GM06990 (cell line): ENCODE measurements at regions not wholly inside any gene's neighbourhood (a gene's known extent, or its start where the extent isn't known, plus 50 kb on each side); places are given as distances from the start of the nearest gene placed in this dataset.

ENCODE experiments used
- DNase-seq: peaks from one replicate; pipeline ENCODE4 v3.0.0-alpha.2; 2011; ENCODE audit not compliant: insufficient read length; ENCODE audit errors: extremely low read depth
- H3K27me3 ChIP-seq: replicated peaks from 2 replicates; pipeline ENCODE4 v1.6.0; 2011; ENCODE audit warnings: low read length; ENCODE audit not compliant: control insufficient read depth, insufficient read depth
- H3K36me3 ChIP-seq: 2 replicates; pipeline ENCODE4 v1.5.1; 2011; ENCODE audit warnings: low read length; ENCODE audit not compliant: control insufficient read depth, insufficient read depth
- H3K4me3 ChIP-seq: replicated peaks from 2 replicates; pipeline ENCODE4 v1.5.1; 2011; ENCODE audit warnings: low read depth, mild to moderate bottlenecking, control low read depth, low read length
- CTCF ChIP-seq: IDR thresholded peaks from 2 replicates; pipeline ENCODE4 v1.5.1; 2011; ENCODE audit warnings: low read length, control low read depth, mild to moderate bottlenecking, inconsistent platforms; ENCODE audit not compliant: insufficient read depth, poor library complexity, severe bottlenecking

DNA sequence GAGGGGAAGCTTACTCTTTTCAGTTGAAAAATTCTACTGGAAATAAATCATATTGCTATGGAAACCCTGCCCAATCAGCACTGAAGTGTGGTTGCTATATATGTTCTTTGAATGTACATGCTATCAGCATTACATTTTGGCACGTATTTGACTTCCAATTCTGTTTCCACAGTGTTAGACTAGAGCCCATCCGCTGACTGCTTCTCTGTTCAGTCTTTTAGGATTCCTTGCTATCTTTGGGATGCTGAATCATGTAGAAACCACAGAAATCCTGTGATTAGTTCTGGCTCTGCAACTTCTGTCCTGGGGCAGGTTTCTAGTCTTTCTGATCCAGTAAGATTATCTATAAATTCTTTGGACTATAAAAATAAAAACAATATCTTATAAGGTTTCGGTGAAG lies 128.2 kb upstream of the SLC7A14 start:
- H3K27me3 ChIP-seq, result no peaks in the 10 kb centered on the region; the same call in 1 of the 2 replicates
- DNase-seq, result no peak
- no peaks in the 10 kb centered on the region for H3K36me3 ChIP-seq
- H3K4me3 ChIP-seq, result no peak overlapping the region
- TF ChIP-seq CTCF, result no peak

- no peak for DNase-seq
- TF ChIP-seq CTCF, result no peak
- Histone ChIP-seq H3K27me3 (no peaks in the 10 kb centered on the region; the same call in 1 of the 2 replicates), H3K36me3 (no peaks in the 10 kb centered on the region), H3K4me3 (no peak overlapping the region)
These were observed 127.8 kb upstream of the SLC7A14 start for GRCh38 chr3:170713653-170714052.

DNA sequence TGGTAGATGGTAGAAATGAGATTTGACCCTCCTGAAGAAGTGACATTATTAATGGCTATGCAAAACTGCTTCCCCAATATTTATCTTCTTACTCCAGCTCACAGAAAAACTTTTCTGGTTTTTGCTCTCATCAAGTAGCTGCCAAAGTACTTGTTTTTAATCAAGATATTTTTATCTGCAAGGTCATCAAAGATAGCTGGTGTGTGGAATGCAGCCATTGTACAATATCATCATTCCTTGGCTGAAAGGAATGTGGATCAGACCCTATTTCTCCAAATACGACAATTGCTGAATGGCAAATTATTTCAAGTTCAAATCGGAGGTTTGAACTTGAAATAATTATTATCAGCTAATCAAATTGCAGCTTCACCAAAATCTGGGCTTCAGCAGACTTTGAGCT lies 126.9 kb upstream of the SLC7A14 start:
- no peaks in the 10 kb centered on the region; the same call in 1 of the 2 replicates for H3K27me3 ChIP-seq
- no peak overlapping the region for H3K4me3 ChIP-seq
- DNase-seq, result no peak
- no peak for TF ChIP-seq CTCF
- no peaks in the 10 kb centered on the region for H3K36me3 ChIP-seq

DNA sequence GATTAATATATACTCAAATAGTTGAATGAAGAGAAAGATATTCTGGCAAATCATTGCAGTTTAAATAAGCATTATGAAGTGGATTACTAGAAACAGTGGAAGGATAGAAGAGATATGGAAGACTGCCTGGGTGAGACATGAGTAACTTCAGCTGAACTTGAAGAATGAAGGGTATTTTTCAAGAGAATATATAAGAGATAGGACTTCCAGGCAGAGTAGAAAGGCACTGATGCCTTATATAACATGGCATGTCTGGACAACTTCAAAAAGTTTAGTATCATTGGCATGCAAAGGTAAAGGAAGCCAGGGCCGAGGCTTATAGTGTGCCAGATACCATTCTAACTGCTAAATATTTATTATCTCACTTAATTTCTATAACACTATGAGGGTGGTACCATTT lies 126.5 kb upstream of the SLC7A14 start:
- Histone ChIP-seq H3K4me3 (no peak overlapping the region), H3K27me3 (no peaks in the 10 kb centered on the region; the same call in 1 of the 2 replicates)
- no peak for DNase-seq

DNA sequence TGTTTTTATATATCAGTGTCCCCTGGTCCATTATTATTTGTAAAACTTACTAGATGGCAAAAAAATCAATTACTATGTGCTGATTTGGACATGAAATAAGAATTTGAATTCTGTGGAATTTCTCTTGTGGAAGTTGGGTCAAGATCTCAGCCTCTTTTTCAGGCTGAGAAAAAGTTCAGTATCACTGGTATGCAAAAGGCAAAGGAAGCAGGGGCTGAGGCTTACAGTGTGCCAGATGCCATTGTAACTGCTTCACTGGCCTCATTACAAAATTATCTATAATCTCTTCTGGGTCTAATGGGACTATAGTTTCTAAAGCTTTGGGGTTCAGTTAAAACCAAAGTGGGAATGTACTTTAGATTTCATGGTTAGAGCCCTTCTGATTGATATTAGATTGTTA lies 125.9 kb upstream of the SLC7A14 start:
- DNase-seq, result no peak
- no peaks in the 10 kb centered on the region for H3K27me3 ChIP-seq
- TF ChIP-seq CTCF, result no peak
- no peaks in the 10 kb centered on the region for H3K36me3 ChIP-seq
- H3K4me3 ChIP-seq, result no peak overlapping the region

More for the DNA sequence above, 126.5 kb upstream of the SLC7A14 start:
- H3K36me3 ChIP-seq, result no peaks in the 10 kb centered on the region
- no peak for TF ChIP-seq CTCF

GRCh38 chr3:170709046-170709445 lies 123.2 kb upstream of the SLC7A14 start:
- Histone ChIP-seq H3K27me3 (no peaks in the 10 kb centered on the region), H3K4me3 (no peak overlapping the region), H3K36me3 (no peaks in the 10 kb centered on the region)
- no peak for TF ChIP-seq CTCF
- no peak for DNase-seq
